H1 (cell line): ENCODE measurements at regions not wholly inside any gene's neighbourhood (a gene's known extent, or its start where the extent isn't known, plus 50 kb on each side); places are given as distances from the start of the nearest gene placed in this dataset.

Source experiments
- SAP30 ChIP-seq: fragments of 300-600 bp; sonication (generic); IDR thresholded peaks from 2 replicates; pipeline ENCODE4 v1.7.1; 2012; ENCODE audit warnings: low read length, moderate library complexity, mild to moderate bottlenecking, inconsistent platforms; ENCODE audit not compliant: insufficient read depth, insufficient replicate concordance
- TBP ChIP-seq: IDR thresholded peaks from 2 replicates; pipeline ENCODE4 v1.6.1; 2011; ENCODE audit warnings: low read depth, low read length, improper control_type of control experiment

DNA sequence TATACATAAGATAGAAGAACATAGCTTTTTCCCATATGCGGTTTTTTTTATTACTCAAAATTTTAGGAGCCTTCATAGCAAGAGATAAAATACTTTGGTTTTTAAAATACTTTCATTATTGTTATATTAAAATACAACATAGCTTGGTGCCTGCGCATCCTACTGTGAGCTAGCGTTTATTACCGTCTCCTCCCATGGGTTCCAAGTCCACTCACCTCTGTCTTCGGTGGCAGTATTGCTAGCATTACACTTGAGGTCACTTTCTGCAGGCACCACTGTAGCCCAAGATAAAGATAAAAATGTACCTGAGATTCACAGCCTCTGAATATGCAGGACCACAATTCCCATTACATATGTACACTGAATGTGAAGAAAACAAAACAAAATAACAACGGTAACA, 326.7 kb downstream of the TPBG start (continued):
- TF ChIP-seq SAP30 (no peak), TBP (no peak)
